Endothelial cell of umbilical vein (primary cell): ENCODE measurements at regions not wholly inside any gene's neighbourhood (a gene's known extent, or its start where the extent isn't known, plus 50 kb on each side); places are given as distances from the start of the nearest gene placed in this dataset.

Experiments
- BruUV-seq: library from RNA; stranded (reverse); fragments of 400-500 nt; replicated peaks from 2 replicates; lab custom pipeline; 2021; lab: Mats Ljungman, UMichigan
- CTCF ChIA-PET: fragments of 300-600, 350-600 bp; sonication (Branson Sonifier 250); formaldehyde crosslinking; loops from one replicate; lab custom pipeline; 2021; ENCODE audit warnings: antibody characterized with exemption, inconsistent platforms; lab: Charles Lee
- POLR2A ChIA-PET: fragments of 300-600, 350-600 bp; sonication (Branson Sonifier 250); formaldehyde crosslinking; loops from one replicate; lab custom pipeline; 2021; ENCODE audit warnings: antibody characterized with exemption, inconsistent platforms; lab: Charles Lee
- DNase-seq: peaks from one replicate; pipeline ENCODE4 v3.0.0-alpha.2; 2011; ENCODE audit warnings: low read depth, low spot score
- FAIRE-seq: peaks from 2 replicates; lab custom pipeline; 2011; peaks lifted over from hg19 to GRCh38; lab: Jason Lieb, UNC
- H2AFZ ChIP-seq: 2 replicates; pipeline ENCODE4 v1.6.0; 2012; ENCODE audit warnings: low read depth, low read length, control low read depth, inconsistent platforms
- H3K27ac ChIP-seq: 2 replicates; pipeline ENCODE4 v1.5.1; 2011; ENCODE audit warnings: low read depth, mild to moderate bottlenecking, control low read depth, low read length, moderate library complexity; ENCODE audit not compliant: insufficient read depth
- H3K27me3 ChIP-seq, 2 experiments: 2 replicates each; pipeline versions ENCODE4 v1.6.0 to v1.6.1; 2011; ENCODE audit warnings: low read length in 2 of 2, mixed read lengths in 1 of 2; ENCODE audit not compliant: control insufficient read depth in 2 of 2, insufficient read depth in 2 of 2
- H3K36me3 ChIP-seq, 2 experiments: 2 replicates in 1 of 2; 3 replicates in 1 of 2; pipeline ENCODE4 v1.5.1; 2011; ENCODE audit warnings: low read length in 2 of 2, mild to moderate bottlenecking in 1 of 2, moderate library complexity in 1 of 2; ENCODE audit not compliant: control insufficient read depth in 2 of 2, insufficient read depth in 2 of 2; ENCODE audit errors: extremely low read depth in 1 of 2
- H3K4me1 ChIP-seq: 3 replicates; pipeline ENCODE4 v1.5.1; 2011; ENCODE audit warnings: mild to moderate bottlenecking, low read length; ENCODE audit not compliant: control insufficient read depth, insufficient read depth; ENCODE audit errors: extremely low read depth
- H3K4me2 ChIP-seq: 2 replicates; pipeline ENCODE4 v1.6.1; 2011; ENCODE audit warnings: low read length, control low read depth, mixed read lengths; ENCODE audit not compliant: insufficient read depth
- H3K4me3 ChIP-seq, 3 experiments: fragments of 200-600 bp in 1 of 3; sonication (generic), shearing (Covaris generic) in 1 of 3; replicated peaks in 1 of 3; 2 replicates each; pipeline ENCODE4 v1.5.1; 2011 to 2016; ENCODE audit warnings: control low read depth in 3 of 3, low read length in 3 of 3, mild to moderate bottlenecking in 2 of 3, inconsistent platforms in 1 of 3, low read depth in 1 of 3, moderate library complexity in 1 of 3; ENCODE audit not compliant: insufficient read depth in 1 of 3
- H3K79me2 ChIP-seq: 2 replicates; pipeline ENCODE4 v1.6.0; 2012; ENCODE audit warnings: low read length, inconsistent platforms; ENCODE audit not compliant: control insufficient read depth, insufficient read depth
- H3K9ac ChIP-seq: replicated peaks from 2 replicates; pipeline ENCODE3; 2011; ENCODE audit warnings: low read length, control low read depth; ENCODE audit not compliant: insufficient read depth; ENCODE audit errors: extremely low read depth
- H3K9me1 ChIP-seq: replicated peaks from 3 replicates; pipeline ENCODE4 v1.6.0; 2011; ENCODE audit warnings: mild to moderate bottlenecking, low read length; ENCODE audit not compliant: control insufficient read depth, insufficient read depth; ENCODE audit errors: extremely low read depth
- H3K9me3 ChIP-seq: replicated peaks from 2 replicates; pipeline ENCODE4 v1.5.1; 2012; ENCODE audit warnings: low read length, inconsistent platforms; ENCODE audit not compliant: control insufficient read depth, insufficient read depth
- H4K20me1 ChIP-seq: replicated peaks from 2 replicates; pipeline ENCODE3; 2011; ENCODE audit warnings: mild to moderate bottlenecking, low read length; ENCODE audit not compliant: control insufficient read depth, insufficient read depth; ENCODE audit errors: extremely low read depth
- EZH2 ChIP-seq: IDR thresholded peaks from 2 replicates; pipeline ENCODE4 v1.6.1; 2012; ENCODE audit warnings: borderline replicate concordance, low read depth, mild to moderate bottlenecking, moderate library complexity, low read length, inconsistent platforms; ENCODE audit not compliant: severe bottlenecking
- FOS ChIP-seq: IDR thresholded peaks from 2 replicates; pipeline ENCODE4 v1.6.1; 2011; ENCODE audit warnings: mild to moderate bottlenecking, low read length, moderate library complexity, borderline replicate concordance; ENCODE audit not compliant: insufficient read depth
- GATA2 ChIP-seq: IDR thresholded peaks from 2 replicates; pipeline ENCODE4 v1.7.0; 2011; ENCODE audit warnings: low read depth, mild to moderate bottlenecking, moderate library complexity, mixed read lengths, low read length; ENCODE audit not compliant: insufficient read length, insufficient read depth
- JUN ChIP-seq: IDR thresholded peaks from 2 replicates; pipeline ENCODE4 v1.6.1; 2011; ENCODE audit warnings: borderline replicate concordance, low read depth; ENCODE audit not compliant: insufficient read length, insufficient read depth
- MYC ChIP-seq: IDR thresholded peaks from one replicate; pipeline ENCODE4 v1.6.1; 2011; ENCODE audit warnings: mild to moderate bottlenecking, low read depth, low read length
- POLR2A ChIP-seq: IDR thresholded peaks from 2 replicates; pipeline ENCODE4 v1.6.1; 2012; ENCODE audit warnings: low read depth, mild to moderate bottlenecking, control low read depth, low read length
- POLR2AphosphoS5 ChIP-seq: IDR thresholded peaks from 2 replicates; pipeline ENCODE4 v1.6.1; 2012; ENCODE audit warnings: low read depth, mild to moderate bottlenecking, control low read depth, low read length, moderate library complexity; ENCODE audit not compliant: insufficient read depth
- dilution Hi-C: fragments of 300-500 bp; cut with MboI; formaldehyde crosslinking; loops from one replicate; pipeline ENCODE4 v1.15.0; 2019; ENCODE audit warnings: low sequenced_read_pairs; ENCODE audit not compliant: extremely low pct_ligation_motif_present
- intact Hi-C: fragments of 100-400 bp; cut with micrococcal nuclease; formaldehyde crosslinking; loops from one replicate; pipeline ENCODE4 v1.10.0; 2022
- TF ChIP-seq, protein P1 (sequence below): IDR thresholded peaks from 2 replicates; pipeline ENCODE4 v1.6.1; 2011; ENCODE audit not compliant: insufficient read depth, insufficient read length
- TF ChIP-seq, protein P2 (sequence below), 2 donors: IDR thresholded peaks; 1 replicate in 1 of 2; 2 replicates in 1 of 2; pipeline ENCODE4 v1.5.1; 2011; ENCODE audit warnings: low read length in 2 of 2, mild to moderate bottlenecking in 2 of 2, moderate library complexity in 2 of 2, control low read depth in 1 of 2, inconsistent platforms in 1 of 2, low read depth in 1 of 2; ENCODE audit not compliant: insufficient read depth in 1 of 2; ENCODE audit errors: extremely low read depth in 1 of 2

DNA sequence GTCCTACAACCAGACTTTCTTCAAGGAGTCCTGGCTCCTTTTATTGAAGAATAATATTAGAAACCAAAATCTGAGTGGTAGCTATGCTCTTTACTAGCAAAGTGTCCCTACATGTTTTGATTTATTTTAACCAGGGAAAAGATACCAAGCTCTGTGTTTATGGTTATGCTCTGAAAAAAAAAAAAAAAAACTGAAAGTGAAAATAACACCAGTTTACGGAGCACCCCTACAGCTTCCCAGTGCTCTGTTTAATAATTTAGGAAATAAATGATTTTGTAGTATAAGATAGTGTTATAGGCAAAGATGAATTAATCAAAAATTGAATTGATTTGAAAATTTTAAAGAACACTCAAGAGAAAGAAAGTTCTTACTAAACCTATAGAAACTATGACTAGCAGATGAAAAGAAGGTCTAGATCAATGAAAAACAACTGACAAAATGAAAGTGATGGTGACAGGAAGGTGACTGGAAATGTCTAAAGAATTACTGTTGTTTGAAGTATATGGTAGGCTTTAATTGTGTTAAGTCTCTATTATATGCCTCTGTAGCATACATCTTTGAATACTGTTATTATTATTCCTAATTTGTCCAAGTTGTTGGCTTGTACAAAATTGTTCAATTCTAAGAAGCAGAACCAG lies 1698.4 kb upstream of the PCDH10 start:
- intact Hi-C loops = no loop called here
- H3K79me2 ChIP-seq = no peaks in the 10 kb centered on the region
- H3K4me3 ChIP-seq = no peak overlapping the region
- H3K9me1 ChIP-seq = no peaks in the 10 kb centered on the region
- ChIA-PET POLR2A (no interaction called here), CTCF (no interaction called here)
- H3K9ac ChIP-seq = no peak overlapping the region
- no peaks in the 10 kb centered on the region for H3K36me3 ChIP-seq
- TF ChIP-seq FOS (no peak), EZH2 (no peak), JUN (no peak), MYC (no peak), POLR2AphosphoS5 (no peak), POLR2A (no peak), GATA2 (no peak)
- TF ChIP-seq, protein P1, sequence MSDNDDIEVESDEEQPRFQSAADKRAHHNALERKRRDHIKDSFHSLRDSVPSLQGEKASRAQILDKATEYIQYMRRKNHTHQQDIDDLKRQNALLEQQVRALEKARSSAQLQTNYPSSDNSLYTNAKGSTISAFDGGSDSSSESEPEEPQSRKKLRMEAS = no peak
- TF ChIP-seq, protein P2, sequence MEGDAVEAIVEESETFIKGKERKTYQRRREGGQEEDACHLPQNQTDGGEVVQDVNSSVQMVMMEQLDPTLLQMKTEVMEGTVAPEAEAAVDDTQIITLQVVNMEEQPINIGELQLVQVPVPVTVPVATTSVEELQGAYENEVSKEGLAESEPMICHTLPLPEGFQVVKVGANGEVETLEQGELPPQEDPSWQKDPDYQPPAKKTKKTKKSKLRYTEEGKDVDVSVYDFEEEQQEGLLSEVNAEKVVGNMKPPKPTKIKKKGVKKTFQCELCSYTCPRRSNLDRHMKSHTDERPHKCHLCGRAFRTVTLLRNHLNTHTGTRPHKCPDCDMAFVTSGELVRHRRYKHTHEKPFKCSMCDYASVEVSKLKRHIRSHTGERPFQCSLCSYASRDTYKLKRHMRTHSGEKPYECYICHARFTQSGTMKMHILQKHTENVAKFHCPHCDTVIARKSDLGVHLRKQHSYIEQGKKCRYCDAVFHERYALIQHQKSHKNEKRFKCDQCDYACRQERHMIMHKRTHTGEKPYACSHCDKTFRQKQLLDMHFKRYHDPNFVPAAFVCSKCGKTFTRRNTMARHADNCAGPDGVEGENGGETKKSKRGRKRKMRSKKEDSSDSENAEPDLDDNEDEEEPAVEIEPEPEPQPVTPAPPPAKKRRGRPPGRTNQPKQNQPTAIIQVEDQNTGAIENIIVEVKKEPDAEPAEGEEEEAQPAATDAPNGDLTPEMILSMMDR (IDR thresholded peaks at IDR 0.05; ENCODE audit: extremely low read depth in 1 of 2, insufficient read depth in 1 of 2, low read depth in 1 of 2, low read length in 2 of 2) = no peak
- FAIRE-seq (no peak), DNase-seq (no peak)
- dilution Hi-C loops = no loop called here
- no peak overlapping the region for H2AFZ ChIP-seq
- H3K27ac ChIP-seq = no peak overlapping the region
- no peaks in the 10 kb centered on the region for H3K4me1 ChIP-seq
- BruUV-seq = no TSS peak
- no peak overlapping the region for H3K4me2 ChIP-seq
- no peaks in the 10 kb centered on the region for H4K20me1 ChIP-seq
- no peaks in the 10 kb centered on the region for H3K27me3 ChIP-seq
- H3K9me3 ChIP-seq = peaks cover 4% of the 10 kb centered on the region
